Stomach (tissue), 8 donors: ENCODE measurements at regions not wholly inside any gene's neighbourhood (a gene's known extent, or its start where the extent isn't known, plus 50 kb on each side); places are given as distances from the start of the nearest gene placed in this dataset.
"Not testable (repeated sequence)": the region's sequence is repeated elsewhere in the genome, so short reads cannot be mapped to it uniquely, and the experiment has no call there.

ENCODE experiments used
- DNase-seq, 2 donors: peaks; one replicate each; pipeline versions ENCODE4 v3.0.0 to v3.0.0-alpha.2; 2013 to 2019
- H3K27ac ChIP-seq, 5 donors: fragments of 200-600 bp in 4 of 5; sonication (generic) in 4 of 5; one replicate each; pipeline ENCODE4 v1.5.1; 2013 to 2019; ENCODE audit warnings: mild to moderate bottlenecking in 1 of 5, moderate library complexity in 1 of 5
- H3K27me3 ChIP-seq, 3 donors: fragments of 200-600 bp; sonication (generic); one replicate each; pipeline ENCODE4 v1.5.1; 2017 to 2019; ENCODE audit warnings: mixed run types in 1 of 3
- H3K36me3 ChIP-seq, 4 donors: fragments of 200-600 bp; sonication (generic); 1 replicate in 3 of 4; 2 replicates in 1 of 4; pipeline ENCODE4 v1.5.1; 2016 to 2019
- H3K4me1 ChIP-seq, 4 donors: fragments of 200-600 bp; sonication (generic); one replicate each; pipeline ENCODE4 v1.5.1; 2016 to 2019
- H3K4me3 ChIP-seq, 4 donors: fragments of 200-600 bp; sonication (generic) in 3 of 4; one replicate each; pipeline ENCODE4 v1.5.1; 2016 to 2019; ENCODE audit warnings: mild to moderate bottlenecking in 1 of 4
- H3K9me3 ChIP-seq, 4 donors: fragments of 200-600 bp; sonication (generic); one replicate each; pipeline ENCODE4 v1.5.1; 2016 to 2019
- EP300 ChIP-seq: sonication (generic); formaldehyde crosslinking; IDR thresholded peaks from one replicate; pipeline ENCODE4 v1.6.1; 2017; ENCODE audit warnings: antibody characterized with exemption
- POLR2A ChIP-seq, 4 donors: fragments of 450-650 bp; IDR thresholded peaks; one replicate each; pipeline ENCODE4 v1.6.1; 2016; ENCODE audit warnings: antibody characterized with exemption in 4 of 4, control low read depth in 2 of 4, mild to moderate bottlenecking in 1 of 4, moderate library complexity in 1 of 4
- POLR2AphosphoS5 ChIP-seq, 3 donors: sonication (generic); formaldehyde crosslinking; IDR thresholded peaks; one replicate each; pipeline ENCODE4 v1.6.1; 2016; ENCODE audit warnings: antibody characterized with exemption in 3 of 3
- WGBS, 5 donors: extraction: QIAGEN DNeasy Blood & Tissue Kit in 3 of 5; methylation state at CpG; one replicate each; pipeline versions ENCODE4 v1.1.5 to v1.1.7; 2013 to 2018; 5-methylcytosine and 5-hydroxymethylcytosine counted together
- intact Hi-C: fragments of 100-400 bp; cut with DNase I; formaldehyde crosslinking; loops from one replicate; pipeline ENCODE4 v1.15.1; 2023; ENCODE audit warnings: low total_unique reads
- TF ChIP-seq, protein P1 (sequence below), 7 experiments: fragments of 450-650 bp in 4 of 7; fragments of 200-600 bp in 3 of 7; sonication (generic) in 3 of 7; IDR thresholded peaks; one replicate each; pipeline ENCODE4 v1.5.1; 2016 to 2019; ENCODE audit warnings: antibody characterized with exemption in 7 of 7, control low read depth in 2 of 7, mild to moderate bottlenecking in 1 of 7
- donor health status: healthy with polysubstance abuse.
- donor health status: Bipolar disorder and iron deficiency.
- donor health status: healthy.

DNA sequence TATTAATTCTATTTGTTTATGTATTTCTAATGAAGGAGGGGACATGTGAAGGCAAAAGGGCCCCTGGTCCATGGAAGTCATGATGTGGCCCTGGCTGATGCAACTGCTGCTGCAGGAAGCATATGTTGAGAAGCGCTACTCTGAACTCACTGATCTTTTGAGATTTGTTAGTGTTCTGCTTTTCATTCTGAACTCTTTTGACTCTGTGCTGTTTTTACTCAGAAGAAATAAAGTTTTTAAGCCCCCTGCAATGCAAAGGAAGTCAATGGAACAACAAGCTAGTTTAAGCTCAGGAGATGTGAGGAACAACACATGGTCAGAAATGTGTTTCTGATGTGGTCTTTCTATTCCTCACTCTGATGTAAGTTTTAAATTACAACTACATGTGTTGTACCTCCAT lies 88.9 kb upstream of the BTG1 start:
- no peaks in the 10 kb centered on the region for H3K27me3 ChIP-seq
- no peak overlapping the region for H3K27ac ChIP-seq
- no peak overlapping the region for H3K4me3 ChIP-seq
- peaks cover 0 to 9% (median 0%) of the 10 kb centered on the region in 4 donors for H3K4me1 ChIP-seq
- no peak for TF ChIP-seq POLR2AphosphoS5 (IDR thresholded peaks at IDR 0.05)
- TF ChIP-seq EP300: no peak
- TF ChIP-seq, protein P1, sequence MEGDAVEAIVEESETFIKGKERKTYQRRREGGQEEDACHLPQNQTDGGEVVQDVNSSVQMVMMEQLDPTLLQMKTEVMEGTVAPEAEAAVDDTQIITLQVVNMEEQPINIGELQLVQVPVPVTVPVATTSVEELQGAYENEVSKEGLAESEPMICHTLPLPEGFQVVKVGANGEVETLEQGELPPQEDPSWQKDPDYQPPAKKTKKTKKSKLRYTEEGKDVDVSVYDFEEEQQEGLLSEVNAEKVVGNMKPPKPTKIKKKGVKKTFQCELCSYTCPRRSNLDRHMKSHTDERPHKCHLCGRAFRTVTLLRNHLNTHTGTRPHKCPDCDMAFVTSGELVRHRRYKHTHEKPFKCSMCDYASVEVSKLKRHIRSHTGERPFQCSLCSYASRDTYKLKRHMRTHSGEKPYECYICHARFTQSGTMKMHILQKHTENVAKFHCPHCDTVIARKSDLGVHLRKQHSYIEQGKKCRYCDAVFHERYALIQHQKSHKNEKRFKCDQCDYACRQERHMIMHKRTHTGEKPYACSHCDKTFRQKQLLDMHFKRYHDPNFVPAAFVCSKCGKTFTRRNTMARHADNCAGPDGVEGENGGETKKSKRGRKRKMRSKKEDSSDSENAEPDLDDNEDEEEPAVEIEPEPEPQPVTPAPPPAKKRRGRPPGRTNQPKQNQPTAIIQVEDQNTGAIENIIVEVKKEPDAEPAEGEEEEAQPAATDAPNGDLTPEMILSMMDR (IDR thresholded peaks at IDR 0.05): no peak
- no peak for TF ChIP-seq POLR2A (IDR thresholded peaks at IDR 0.05)
- intact Hi-C loops: no loop called here
- no peak for DNase-seq
- no peaks in the 10 kb centered on the region for H3K9me3 ChIP-seq
- 80 to 94% (median 93%) methylated on average over 1 of the region's 1 CpG for WGBS, 5 donors
- H3K36me3 ChIP-seq: no peaks in the 10 kb centered on the region

DNA sequence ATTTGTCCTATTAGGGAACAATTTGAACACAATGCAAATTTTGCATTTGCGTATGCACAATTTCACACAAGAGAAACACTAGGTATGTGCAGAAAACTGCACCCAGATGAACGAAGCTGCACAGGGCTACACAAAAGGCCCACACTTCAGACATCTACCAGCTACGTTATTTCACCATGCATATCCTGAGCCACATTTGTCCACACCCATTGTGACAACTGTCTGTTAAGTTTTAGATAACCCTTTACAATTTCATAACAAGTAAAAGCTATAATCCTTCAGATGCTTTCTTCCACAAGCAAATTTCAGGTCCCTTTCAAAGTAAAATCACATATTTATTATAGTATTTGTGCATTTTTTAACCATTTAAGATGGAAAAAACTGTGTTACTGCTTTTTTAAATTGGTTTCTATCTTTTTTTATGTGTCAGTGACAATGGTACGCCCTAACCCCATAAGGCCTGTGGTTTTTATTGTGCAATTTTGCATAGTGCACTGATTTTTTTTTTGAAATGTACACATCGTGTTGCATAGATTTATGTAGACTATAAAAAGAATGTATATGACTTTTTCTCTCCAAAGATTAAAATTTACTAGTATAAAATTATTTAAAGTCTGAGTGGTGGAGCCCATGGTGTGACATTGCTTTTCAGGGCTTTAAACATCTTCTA lies 87.8 kb upstream of the BTG1 start:
- Histone ChIP-seq H3K36me3 (no peaks in the 10 kb centered on the region), H3K27me3 (no peaks in the 10 kb centered on the region), H3K4me3 (no peak overlapping the region), H3K27ac (no peak overlapping the region), H3K9me3 (no peaks in the 10 kb centered on the region), H3K4me1 (peaks cover 0 to 9% (median 0%) of the 10 kb centered on the region in 4 donors)
- no peak for DNase-seq
- 80 to 90% (median 85%) methylated on average over 5 of the region's 5 CpGs for WGBS, 5 donors
- no peak for TF ChIP-seq EP300
- TF ChIP-seq POLR2A (IDR thresholded peaks at IDR 0.05): no peak
- intact Hi-C loops: no loop called here

DNA sequence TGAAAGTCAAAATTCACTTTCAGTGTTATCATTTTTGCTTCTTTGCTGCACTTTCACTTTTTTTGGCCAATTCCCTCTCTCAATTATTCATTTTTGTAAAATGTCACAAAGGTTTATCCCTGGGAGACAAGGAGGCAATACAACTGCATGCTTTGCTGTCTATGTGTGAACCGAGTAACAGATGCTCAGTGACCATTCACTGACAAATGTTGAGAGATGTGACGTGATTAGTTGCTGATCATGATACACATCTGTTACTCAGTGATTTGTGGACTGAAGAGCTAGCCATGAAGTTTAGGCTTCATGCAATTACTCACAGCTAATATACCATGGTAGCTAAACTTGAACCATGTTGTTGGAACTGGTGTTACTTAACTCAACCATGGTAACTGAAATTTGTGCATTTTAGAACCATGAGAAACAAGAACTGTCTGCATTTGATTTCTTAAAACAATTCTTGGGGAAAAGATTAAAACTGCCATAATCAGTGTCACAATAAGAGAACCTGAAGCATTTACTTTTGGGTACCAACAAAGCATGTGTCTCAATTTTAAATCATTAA lies 86.8 kb upstream of the BTG1 start:
- intact Hi-C loops, H3K36me3 ChIP-seq, H3K4me1 ChIP-seq, H3K9me3 ChIP-seq, H3K4me3 ChIP-seq, DNase-seq, H3K27ac ChIP-seq, H3K27me3 ChIP-seq: not testable (repeated sequence)
- 51 to 100% (median 75%) methylated on average over 1 to 2 of the region's 2 CpGs; no CpG with 5 or more reads in 1 of the 5 donors for WGBS, 5 donors

DNA sequence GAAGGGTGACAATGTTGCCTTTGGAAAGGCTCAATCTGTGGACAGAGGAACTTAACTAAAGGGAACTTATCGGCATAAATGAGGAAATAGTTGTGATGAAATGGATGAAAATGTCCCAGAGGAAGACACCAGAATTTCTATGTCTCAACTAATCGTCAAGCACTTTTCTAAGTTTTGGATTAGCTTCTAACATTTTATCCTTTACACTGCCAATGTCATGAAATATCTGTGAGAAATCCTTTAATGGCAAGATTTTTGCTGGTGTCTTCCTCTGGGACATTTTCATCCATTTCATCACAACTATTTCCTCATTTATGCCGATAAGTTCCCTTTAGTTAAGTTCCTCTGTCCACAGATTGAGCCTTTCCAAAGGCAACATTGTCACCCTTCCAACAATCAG lies 86.3 kb upstream of the BTG1 start:
- intact Hi-C loops, H3K27ac ChIP-seq, H3K9me3 ChIP-seq, H3K36me3 ChIP-seq, H3K4me1 ChIP-seq, H3K4me3 ChIP-seq, H3K27me3 ChIP-seq: not testable (repeated sequence)
- WGBS, 5 donors: 49 to 83% (median 81%) methylated on average over 3 of the region's 3 CpGs
- peak in 1 of 2 donors; percentile 41 for DNase-seq

DNA sequence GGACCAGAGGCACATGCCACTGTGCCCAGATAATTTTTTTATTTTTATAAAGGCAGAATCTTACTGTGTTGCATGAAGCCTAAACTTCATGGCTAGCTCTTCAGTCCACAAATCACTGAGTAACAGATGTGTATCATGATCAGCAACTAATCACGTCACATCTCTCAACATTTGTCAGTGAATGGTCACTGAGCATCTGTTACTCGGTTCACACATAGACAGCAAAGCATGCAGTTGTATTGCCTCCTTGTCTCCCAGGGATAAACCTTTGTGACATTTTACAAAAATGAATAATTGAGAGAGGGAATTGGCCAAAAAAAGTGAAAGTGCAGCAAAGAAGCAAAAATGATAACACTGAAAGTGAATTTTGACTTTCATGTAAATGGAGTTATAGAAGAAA lies 85.9 kb upstream of the BTG1 start:
- H3K4me3 ChIP-seq, H3K27me3 ChIP-seq, H3K27ac ChIP-seq, H3K36me3 ChIP-seq, DNase-seq, H3K4me1 ChIP-seq, H3K9me3 ChIP-seq, intact Hi-C loops: not testable (repeated sequence)
- 83 to 100% (median 87%) methylated on average over 1 to 2 of the region's 2 CpGs for WGBS, 5 donors

DNA sequence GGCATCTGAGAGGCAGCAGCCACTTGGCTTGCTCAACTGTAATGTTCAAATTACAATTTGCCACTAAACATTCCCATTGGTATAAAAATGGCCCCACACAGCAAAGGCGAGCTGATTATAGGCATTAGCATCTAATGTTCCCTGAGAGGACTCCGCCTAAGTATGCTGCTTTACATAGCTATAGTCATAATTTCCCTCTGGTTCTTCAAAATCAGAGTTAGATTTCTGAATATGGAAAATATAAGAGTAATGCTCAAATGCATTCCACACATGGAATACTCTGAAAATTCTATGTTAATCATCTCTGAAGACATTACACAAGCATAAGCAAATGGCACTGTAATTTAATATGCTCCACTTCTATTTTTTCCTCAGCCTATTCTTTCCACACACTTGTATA lies 83.7 kb upstream of the BTG1 start:
- Histone ChIP-seq H3K27ac (no peak overlapping the region), H3K4me3 (no peak overlapping the region), H3K9me3 (no peaks in the 10 kb centered on the region), H3K4me1 (peaks cover 0 to 16% (median 3%) of the 10 kb centered on the region in 4 donors), H3K27me3 (no peaks in the 10 kb centered on the region), H3K36me3 (no peaks in the 10 kb centered on the region)
- no peak for DNase-seq
- no peak for TF ChIP-seq POLR2AphosphoS5 (IDR thresholded peaks at IDR 0.05)
- TF ChIP-seq, protein P1 (IDR thresholded peaks at IDR 0.05): no peak
- no peak for TF ChIP-seq POLR2A (IDR thresholded peaks at IDR 0.05)
- TF ChIP-seq EP300: no peak
- 94 to 99% (median 97%) methylated on average over 2 of the region's 2 CpGs for WGBS, 5 donors
- intact Hi-C loops: no loop called here
